ENCODE measurements at regions not wholly inside any gene's neighbourhood (a gene's known extent, or its start where the extent isn't known, plus 50 kb on each side); places are given as distances from the start of the nearest gene placed in this dataset.

DNA sequence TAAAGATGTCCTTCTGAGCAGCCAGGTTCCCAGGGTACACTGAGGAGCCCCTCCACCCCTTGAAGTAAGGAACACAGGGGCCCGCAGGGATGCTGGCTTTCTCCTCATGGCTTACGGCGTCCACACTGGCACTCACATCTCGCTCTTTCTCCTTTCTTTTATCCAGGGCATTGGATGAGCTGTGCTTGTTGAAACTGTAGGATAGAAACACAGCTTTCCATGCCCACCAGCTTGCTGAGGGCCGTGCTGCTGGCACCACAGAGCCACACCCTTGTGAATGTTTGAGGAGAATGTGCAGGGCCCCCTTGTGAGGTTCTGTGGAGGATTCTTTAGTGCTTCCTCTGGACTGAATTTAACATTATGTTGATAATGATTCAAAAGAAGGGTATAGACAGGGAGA, 51.7 kb upstream of the B3GAT1 start:
- TF ChIP-seq, protein P1, sequence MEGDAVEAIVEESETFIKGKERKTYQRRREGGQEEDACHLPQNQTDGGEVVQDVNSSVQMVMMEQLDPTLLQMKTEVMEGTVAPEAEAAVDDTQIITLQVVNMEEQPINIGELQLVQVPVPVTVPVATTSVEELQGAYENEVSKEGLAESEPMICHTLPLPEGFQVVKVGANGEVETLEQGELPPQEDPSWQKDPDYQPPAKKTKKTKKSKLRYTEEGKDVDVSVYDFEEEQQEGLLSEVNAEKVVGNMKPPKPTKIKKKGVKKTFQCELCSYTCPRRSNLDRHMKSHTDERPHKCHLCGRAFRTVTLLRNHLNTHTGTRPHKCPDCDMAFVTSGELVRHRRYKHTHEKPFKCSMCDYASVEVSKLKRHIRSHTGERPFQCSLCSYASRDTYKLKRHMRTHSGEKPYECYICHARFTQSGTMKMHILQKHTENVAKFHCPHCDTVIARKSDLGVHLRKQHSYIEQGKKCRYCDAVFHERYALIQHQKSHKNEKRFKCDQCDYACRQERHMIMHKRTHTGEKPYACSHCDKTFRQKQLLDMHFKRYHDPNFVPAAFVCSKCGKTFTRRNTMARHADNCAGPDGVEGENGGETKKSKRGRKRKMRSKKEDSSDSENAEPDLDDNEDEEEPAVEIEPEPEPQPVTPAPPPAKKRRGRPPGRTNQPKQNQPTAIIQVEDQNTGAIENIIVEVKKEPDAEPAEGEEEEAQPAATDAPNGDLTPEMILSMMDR (IDR thresholded peaks at IDR 0.05): no peak
- no peak for TF ChIP-seq POLR2A (IDR thresholded peaks at IDR 0.05)

Measured in body of pancreas (tissue), 4 donors.